Stimulated activated CD8-positive, alpha-beta memory T cell treated with anti-CD3 and anti-CD28 coated beads, Interleukin-2, amount 100 ng/mL, for 1 hour (primary cell): ENCODE measurements at regions not wholly inside any gene's neighbourhood (a gene's known extent, or its start where the extent isn't known, plus 50 kb on each side); places are given as distances from the start of the nearest gene placed in this dataset.

Experiments used
- DNase-seq, 2 donors: peaks; one replicate each; pipeline ENCODE4 v3.0.0-alpha.2; 2020; ENCODE audit warnings: low read depth in 2 of 2

GRCh38 chr7:16061011-16061410, 360.3 kb downstream of the CRPPA start:
- DNase-seq = no peak

GRCh38 chr7:16060502-16060901, 360.8 kb downstream of the CRPPA start:
- DNase-seq = no peak

DNA sequence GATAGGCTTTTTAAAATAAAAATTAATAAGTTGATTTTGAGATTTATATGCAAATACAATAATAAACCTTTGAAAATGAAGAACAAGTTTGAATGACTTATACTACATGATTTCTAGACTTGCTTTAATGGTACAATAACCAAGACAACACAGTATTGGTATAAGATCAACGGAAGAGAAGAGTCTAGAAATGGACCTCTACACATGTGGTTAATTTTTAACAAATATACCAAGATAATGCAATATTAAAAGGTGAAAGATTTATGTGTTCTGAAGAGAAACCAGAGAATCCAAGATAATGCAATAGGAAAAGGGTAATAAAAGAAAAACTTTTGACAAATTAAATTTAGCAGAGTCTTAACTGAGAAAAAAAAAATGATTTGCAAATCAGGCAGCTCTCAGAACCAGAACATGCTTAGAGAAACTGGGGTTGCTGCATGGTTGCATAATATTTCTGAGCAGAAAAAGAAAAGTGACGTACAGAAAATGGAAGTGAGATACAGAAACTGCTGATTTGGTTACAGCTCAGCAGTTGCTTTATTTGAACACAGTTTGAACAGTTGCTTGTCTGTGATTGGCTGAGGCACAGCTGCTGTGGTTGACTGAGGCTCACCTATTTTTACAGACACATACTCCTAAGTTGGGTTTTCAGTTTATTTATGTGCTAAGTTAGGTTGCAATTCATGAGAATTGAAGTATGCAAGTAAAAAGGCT, 365.9 kb downstream of the CRPPA start:
- no peak for DNase-seq

- DNase-seq = no peak
Measured at GRCh38 chr7:16051561-16052255, 365.2 kb upstream of the MEOX2 start.

- DNase-seq = no peak
Measured at GRCh38 chr7:16046041-16046440, 359.6 kb upstream of the MEOX2 start.

DNA sequence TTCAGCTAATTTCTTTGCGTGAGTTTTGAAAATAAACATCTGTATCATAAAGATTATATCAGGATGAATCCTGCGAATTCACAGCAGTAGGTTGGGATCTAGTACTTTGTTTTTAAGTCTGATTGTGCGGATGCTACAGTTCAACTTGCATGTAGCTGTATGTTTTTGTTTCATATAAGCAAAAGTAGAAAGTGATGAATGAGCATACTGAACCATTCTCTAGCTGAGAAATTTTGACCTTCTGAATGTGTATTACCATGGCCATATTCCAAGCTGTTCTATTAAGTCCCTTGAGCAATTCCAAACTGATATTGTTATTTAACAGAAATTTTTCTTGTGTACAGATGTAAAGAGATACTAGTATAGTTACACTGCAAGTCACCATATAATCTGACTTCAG, 358.8 kb upstream of the MEOX2 start:
- DNase-seq = no peak

DNA sequence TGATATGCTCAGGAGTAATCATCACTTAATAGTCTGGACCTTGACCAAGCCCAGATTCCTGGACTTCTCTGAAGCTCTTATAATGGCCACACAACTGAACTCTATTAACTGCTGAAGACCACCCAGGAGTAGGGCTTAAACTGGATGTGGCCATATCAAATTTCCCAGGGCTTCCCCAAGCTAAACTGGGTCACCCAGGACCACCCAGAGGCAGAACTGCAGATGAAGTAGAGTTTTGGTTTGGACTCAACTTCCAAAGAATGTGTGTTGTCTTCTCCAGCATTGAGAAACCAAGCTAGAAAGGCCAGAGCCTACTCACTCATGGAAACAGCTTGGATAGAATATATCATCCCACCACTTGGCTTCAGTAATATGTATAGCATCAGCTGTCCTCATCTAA, 358.2 kb upstream of the MEOX2 start:
- no peak for DNase-seq

GRCh38 chr7:16040346-16040745, 353.9 kb upstream of the MEOX2 start:
- no peak for DNase-seq

- no peak for DNase-seq
Measured at GRCh38 chr7:16038906-16039305, 352.4 kb upstream of the MEOX2 start.

DNA sequence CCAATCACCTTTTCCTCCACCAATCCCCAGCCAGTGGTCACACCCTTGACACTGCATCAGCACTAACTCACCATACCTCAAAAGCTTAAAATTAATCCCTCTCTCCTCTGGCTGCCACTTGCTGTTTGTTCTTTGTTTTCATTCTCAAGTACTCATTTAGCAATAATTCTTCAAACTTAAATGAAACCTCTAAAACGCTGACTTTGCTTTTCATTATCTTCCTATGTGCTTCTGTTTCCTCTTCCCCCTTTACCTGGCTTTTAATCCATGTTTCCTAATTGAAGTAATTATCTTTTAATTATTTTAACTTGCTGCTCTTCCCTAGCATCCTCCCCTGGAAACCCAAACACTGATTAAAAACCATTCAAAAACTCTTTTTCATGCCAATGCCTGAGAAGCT, 348.9 kb upstream of the MEOX2 start:
- no peak for DNase-seq

GRCh38 chr7:16034866-16035265, 348.4 kb upstream of the MEOX2 start:
- DNase-seq = no peak

DNA sequence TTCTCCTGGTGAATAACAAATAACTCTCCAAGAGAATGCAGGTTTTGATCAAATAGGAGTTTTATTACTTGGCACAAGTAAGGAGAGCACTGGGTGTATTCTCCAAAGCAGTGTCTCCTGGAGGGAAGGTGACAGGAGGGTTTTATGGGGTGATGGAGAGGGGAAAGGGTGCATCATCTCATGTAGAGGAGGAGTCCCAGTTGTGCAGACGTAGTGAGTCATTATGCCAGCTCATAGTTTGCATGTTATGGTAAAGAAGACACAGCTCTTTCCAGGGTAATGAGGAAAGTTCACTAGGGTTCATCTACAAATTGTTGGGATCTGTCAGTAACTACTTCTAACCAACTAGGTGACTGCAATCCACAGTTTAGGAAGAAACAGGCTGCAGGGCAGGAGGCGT, 347.9 kb upstream of the MEOX2 start:
- no peak for DNase-seq

- no peak for DNase-seq
Measured at GRCh38 chr7:16033233-16033632, 346.8 kb upstream of the MEOX2 start.

DNA sequence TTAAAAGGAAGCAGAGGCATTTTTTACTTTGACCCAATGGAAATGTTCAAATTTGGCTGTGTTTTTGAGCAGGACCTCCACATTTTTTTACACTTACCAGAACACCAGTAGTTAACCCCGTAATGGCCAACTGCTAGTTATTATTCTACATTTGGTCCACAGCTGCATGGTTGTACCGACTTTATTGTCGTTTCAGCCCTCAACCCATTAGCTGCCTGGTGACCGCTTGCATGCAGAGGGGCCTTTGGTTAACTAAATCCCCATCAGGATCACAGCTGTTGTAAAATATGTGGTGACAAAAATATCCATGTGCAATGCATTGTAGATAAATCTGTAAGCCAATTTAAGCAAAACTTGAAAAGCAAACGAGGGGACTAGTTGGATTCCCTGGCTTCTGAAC, 342.2 kb upstream of the MEOX2 start:
- no peak for DNase-seq

DNA sequence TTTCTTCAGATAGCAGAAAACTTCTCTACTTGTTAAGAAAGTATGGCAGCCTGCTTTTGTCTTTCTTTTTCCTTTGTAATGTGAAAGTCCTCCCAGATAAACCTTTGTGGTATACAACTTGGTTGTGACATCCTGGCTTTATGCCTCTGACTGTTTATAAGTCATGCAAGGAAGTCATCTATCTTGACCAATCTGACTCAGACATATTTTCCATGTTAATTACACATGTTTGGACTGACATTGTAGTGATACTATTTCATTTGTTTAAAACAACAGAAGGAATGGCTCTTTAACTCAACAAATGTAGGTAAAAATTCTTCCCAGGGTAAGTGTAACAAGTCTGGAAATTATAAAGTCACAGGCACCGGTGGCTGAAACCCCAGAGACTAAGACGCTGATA, 341.6 kb upstream of the MEOX2 start:
- DNase-seq = no peak

- DNase-seq = no peak
Measured at GRCh38 chr7:16027396-16027795, 340.9 kb upstream of the MEOX2 start.

DNA sequence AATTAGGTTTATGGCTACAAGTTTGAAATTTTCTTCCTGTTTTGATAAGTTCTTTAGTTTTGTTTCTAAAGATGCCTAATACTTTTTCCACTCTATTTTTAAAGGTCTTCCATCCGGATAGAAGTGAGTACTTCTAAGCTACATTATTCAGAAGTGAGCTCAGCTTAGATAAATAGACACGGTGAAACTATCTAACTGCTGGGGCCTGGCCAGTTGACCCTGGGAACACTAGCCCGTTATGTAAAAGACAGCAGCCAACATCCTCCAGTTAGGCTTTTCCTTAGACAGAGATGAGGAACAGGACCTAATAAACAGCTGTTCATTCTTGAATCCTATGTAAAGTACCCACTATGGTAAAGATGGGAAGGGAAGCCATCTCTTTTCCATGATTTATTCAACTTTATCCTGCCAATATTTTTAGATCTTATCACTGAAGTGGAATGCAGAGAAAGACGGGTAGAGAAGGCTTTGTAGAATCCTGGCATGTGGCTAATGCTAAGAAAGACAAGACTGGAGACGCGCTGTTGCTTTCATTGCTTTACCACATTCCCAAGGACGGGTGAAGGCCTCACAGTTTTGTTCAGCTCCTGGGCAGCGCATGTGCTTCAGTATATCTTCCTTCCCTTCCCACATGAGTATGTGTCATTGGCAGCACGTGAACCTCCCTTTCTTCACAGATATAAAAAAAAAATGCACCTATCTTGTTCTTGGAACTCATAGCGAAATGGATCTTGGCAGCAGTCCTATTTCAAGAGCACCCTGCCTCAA, 340.0 kb upstream of the MEOX2 start:
- no peak for DNase-seq

DNA sequence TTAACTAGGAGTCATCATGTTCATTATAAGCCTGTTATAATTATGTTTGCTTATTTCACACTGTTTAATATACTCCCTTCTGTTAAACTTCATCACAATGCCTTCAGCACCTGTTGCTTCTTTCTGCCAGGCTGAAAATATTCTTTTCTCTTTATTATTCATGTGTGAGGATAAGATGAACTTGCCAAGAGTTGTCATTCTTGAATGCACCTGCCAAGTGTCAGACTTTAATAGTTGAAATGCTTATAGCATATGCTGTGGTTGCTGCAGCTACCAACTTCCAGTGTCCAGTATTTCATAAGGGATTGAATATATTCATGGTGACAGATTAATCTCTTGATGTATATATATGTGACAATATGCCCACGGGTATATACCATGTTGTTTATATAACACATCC, 339.2 kb upstream of the MEOX2 start:
- DNase-seq = no peak

GRCh38 chr7:16023503-16023902, 337.0 kb upstream of the MEOX2 start:
- no peak for DNase-seq

DNA sequence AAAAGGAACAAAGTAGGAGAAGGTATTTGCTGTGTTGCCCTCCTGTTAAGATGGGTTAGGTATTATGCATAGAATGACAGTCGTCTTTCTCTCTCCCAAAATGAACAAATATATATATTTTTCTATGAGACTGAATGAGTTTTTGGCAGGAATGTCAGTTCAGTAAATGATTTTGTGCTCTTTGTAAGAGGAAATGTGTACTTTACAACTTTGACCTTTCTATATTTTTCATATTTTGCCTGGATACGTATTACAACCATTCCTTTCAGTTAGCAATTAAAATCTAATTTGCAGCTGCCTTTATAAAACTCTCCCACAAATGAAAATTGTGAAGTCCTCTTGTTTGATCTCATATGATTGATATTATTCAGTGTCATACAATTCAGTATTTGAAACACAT, 336.6 kb upstream of the MEOX2 start:
- no peak for DNase-seq

GRCh38 chr7:16021851-16022250, 335.4 kb upstream of the MEOX2 start:
- DNase-seq = no peak

GRCh38 chr7:16015981-16016380, 329.5 kb upstream of the MEOX2 start:
- no peak for DNase-seq

DNA sequence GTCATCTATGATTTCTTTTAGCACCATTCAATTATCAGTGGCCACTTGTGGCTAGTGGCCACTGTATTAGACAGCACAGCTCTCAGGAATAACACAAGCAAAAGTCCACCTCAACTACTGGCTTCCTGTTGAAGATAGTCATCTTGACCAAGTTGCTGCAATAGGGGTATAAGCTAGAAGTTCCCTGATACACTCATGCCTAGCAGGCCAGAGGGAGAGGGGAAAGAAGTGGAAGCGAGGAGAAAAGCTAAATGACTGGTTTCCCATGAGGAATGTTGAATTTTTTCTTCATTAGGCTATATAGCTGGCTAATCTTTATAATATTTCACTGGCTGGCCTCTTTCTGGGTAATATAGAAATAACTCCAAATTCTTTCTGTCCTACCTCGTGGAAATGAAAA, 327.5 kb upstream of the MEOX2 start:
- no peak for DNase-seq
